Stimulated activated effector memory CD8-positive, alpha-beta T cell treated with anti-CD3 and anti-CD28 coated beads, Interleukin-12 subunit alpha, Interleukin-12 subunit beta, amount 100 ng/mL, for 72 hours (primary cell): ENCODE measurements at regions not wholly inside any gene's neighbourhood (a gene's known extent, or its start where the extent isn't known, plus 50 kb on each side); places are given as distances from the start of the nearest gene placed in this dataset.

ENCODE experiments used
- ATAC-seq: fragments of 150-1000 bp; cut with Tn5 transposase; 2 replicates; pipeline ENCODE4 v1.10.0; 2021
- DNase-seq, 2 donors: peaks; one replicate each; pipeline ENCODE4 v3.0.0; 2021 to 2022; ENCODE audit warnings: low spot score in 2 of 2
- H3K27ac Mint-ChIP-seq: one replicate; pipeline ENCODE4 v1.8.0; 2022; ENCODE audit warnings: mild to moderate bottlenecking, mixed read lengths
- H3K36me3 Mint-ChIP-seq: one replicate; pipeline ENCODE4 v1.8.0; 2022; ENCODE audit warnings: mild to moderate bottlenecking, mixed read lengths
- H3K4me1 Mint-ChIP-seq: one replicate; pipeline ENCODE4 v1.8.0; 2022; ENCODE audit warnings: mixed read lengths
- H3K4me3 Mint-ChIP-seq: one replicate; pipeline ENCODE4 v1.8.0; 2022; ENCODE audit warnings: mild to moderate bottlenecking, mixed read lengths
- H3K9me3 Mint-ChIP-seq: one replicate; pipeline ENCODE4 v1.8.0; 2022; ENCODE audit warnings: mixed read lengths

DNA sequence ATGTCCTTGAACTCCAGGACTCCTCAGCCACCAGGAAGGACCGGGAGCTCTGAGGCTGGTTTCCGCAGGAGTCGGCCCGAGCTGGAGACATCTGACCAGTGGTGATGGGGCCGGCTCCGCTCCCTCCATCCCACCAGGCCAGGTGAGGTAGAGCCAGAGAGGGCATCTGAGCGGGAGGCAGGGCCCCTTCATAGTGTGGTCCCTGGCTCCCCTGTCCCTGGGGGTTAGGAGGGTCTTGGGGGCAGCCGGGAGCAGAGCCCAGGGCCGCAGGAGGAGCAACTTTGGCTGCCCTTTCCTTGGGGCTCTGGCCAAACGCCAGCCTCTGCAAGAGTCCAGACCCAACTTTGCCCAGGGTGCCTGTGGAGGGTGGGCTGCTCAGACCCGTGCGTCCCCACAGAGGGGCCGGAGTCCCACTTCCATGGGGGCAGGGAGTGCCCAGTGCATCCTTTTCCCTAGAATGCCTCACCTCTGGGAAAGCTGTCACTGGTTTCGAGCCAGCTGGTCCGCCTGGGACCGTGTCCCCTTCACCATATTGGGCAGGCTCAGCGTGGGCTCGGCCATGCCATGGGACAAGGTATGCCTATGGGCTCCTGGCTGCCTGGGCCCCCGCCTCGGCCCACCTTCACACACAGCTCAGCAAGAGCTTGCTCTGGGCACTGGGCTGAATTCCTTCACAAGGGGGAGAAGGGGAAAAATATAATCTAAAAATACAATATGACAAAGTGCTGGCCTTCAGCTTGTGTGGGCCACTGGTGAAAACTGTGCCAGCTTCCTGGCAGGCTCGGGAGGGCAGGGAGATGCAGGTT, 148.6 kb downstream of the TWIST2 start:
- DNase-seq (no peak), ATAC-seq (no peak)
- Mint-ChIP-seq H3K9me3 (no peaks in the 10 kb centered on the region), H3K27ac (no peak overlapping the region), H3K4me1 (no peaks in the 10 kb centered on the region), H3K4me3 (no peak overlapping the region), H3K36me3 (peaks cover 6% of the 10 kb centered on the region)

DNA sequence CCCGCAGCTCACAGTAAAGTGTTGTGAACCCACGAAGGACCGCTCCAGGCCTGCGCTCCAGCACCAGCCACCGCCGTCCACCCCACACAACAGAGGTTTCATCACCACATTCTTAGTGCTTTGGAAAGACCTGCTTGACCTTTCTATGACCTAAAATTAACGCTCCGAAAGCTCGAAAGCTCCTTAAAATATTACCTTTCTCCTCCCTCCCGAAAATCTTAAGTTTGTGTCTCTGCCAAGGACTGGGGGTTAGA, 149.2 kb downstream of the TWIST2 start:
- ATAC-seq (no peak), DNase-seq (no peak)
- Mint-ChIP-seq H3K4me1 (no peaks in the 10 kb centered on the region), H3K9me3 (no peaks in the 10 kb centered on the region), H3K36me3 (peaks cover 6% of the 10 kb centered on the region), H3K27ac (no peak overlapping the region), H3K4me3 (no peak overlapping the region)

DNA sequence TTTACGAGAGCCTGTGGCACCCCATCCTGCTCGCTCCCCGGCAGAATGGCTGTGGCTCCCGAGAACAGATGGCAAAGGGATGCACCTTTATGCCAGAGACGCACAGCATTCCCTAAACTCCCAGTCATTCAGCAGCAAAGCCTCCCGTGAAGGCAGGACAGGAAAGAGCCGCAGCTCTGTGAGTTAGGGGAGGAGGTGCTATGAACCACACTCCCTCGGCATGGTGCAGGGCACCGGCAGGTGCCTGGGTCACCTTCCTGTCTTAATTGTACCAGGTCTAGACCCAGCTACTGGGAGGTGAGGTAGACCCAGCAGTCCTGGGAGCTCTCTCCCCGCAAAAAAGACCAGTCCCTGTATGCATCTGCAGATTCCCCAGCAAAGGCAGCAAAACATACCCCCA, 149.8 kb downstream of the TWIST2 start:
- no peak overlapping the region for H3K27ac Mint-ChIP-seq

More for the DNA sequence above, 149.8 kb downstream of the TWIST2 start:
- no peaks in the 10 kb centered on the region for H3K4me1 Mint-ChIP-seq
- no peak for ATAC-seq
- H3K9me3 Mint-ChIP-seq: no peaks in the 10 kb centered on the region
- DNase-seq: no peak
- no peak overlapping the region for H3K4me3 Mint-ChIP-seq
- peaks cover 6% of the 10 kb centered on the region for H3K36me3 Mint-ChIP-seq
